ENCODE measurements at regions not wholly inside any gene's neighbourhood (a gene's known extent, or its start where the extent isn't known, plus 50 kb on each side); places are given as distances from the start of the nearest gene placed in this dataset.
A peak's percentile ranks its signal among the peaks of the same experiment; 100 is the strongest.

- ChIA-PET CTCF (no interaction called here), POLR2A (ENCODE audit: unreplicated experiment) (interaction anchor here (0.6 kb wide), 1 partner anchor 43 kb away, joined by 4 read pairs; no protein-coding TSS in a partner anchor)
- Histone ChIP-seq H3K79me2 (ENCODE audit: low read length) (no peaks in the 10 kb centered on the region), H4K20me1 (ENCODE audit: low read length) (no peaks in the 10 kb centered on the region), H3K27ac (ENCODE audit: low read length) (no peak overlapping the region), H3K27me3 (ENCODE audit: low read length) (no peaks in the 10 kb centered on the region), H3K9ac (ENCODE audit: low read length) (no peak overlapping the region), H3F3A (ENCODE audit: low read length, unreplicated experiment) (no peaks in the 10 kb centered on the region), H3K9me2 (replicated peaks; ENCODE audit: low read length) (no peaks in the 10 kb centered on the region), H3K4me3 (ENCODE audit: low read length) (no peak overlapping the region), H3K36me3 (ENCODE audit: low read depth, low read length) (no peaks in the 10 kb centered on the region), H2AFZ (ENCODE audit: low read length) (no peak overlapping the region), H3K4me1 (ENCODE audit: insufficient read depth, low read length) (peaks cover 21% of the 10 kb centered on the region), H3K9me3 (ENCODE audit: low read length) (no peaks in the 10 kb centered on the region), H3K4me2 (ENCODE audit: low read length) (0 out of 2 replicates have a peak overlapping the region, but pooled peaks have one; percentile 1)
- intact Hi-C loops (cut with micrococcal nuclease) = loop anchor here (5.0 kb wide), 1 partner anchor 96 kb away; no protein-coding TSS in a partner anchor
- BruUV-seq (replicated peaks) = no TSS peak
- TF ChIP-seq EZH2phosphoT487 (IDR thresholded peaks at IDR 0.05; ENCODE audit: borderline replicate concordance, low read length) (no peak), EZH2 (IDR thresholded peaks at IDR 0.05; ENCODE audit: low read length, unreplicated experiment) (no peak), CTCF (conservative IDR thresholded peaks at IDR 0.05; ENCODE audit: low read depth, low read length) (no peak)
- no peak; the same call in 1 of the 2 replicates for ATAC-seq
- DNase-seq = peak; percentile 60
These were observed 104.5 kb upstream of the NFIB start for GRCh38 chr9:14418301-14418940.

- Histone ChIP-seq H3K36me3 (ENCODE audit: low read depth, low read length) (no peaks in the 10 kb centered on the region), H3K4me1 (ENCODE audit: insufficient read depth, low read length) (peaks cover 17% of the 10 kb centered on the region)
- intact Hi-C loops (cut with micrococcal nuclease) = loop anchor here (5.0 kb wide), 1 partner anchor 95 kb away; no protein-coding TSS in a partner anchor
These were observed 103.3 kb upstream of the NFIB start for GRCh38 chr9:14417237-14417636.

More at GRCh38 chr9:14417237-14417636, 103.3 kb upstream of the NFIB start:
- Histone ChIP-seq H3K27ac (ENCODE audit: low read length) (no peak overlapping the region), H3K9me3 (ENCODE audit: low read length) (no peaks in the 10 kb centered on the region), H3K9me2 (replicated peaks; ENCODE audit: low read length) (no peaks in the 10 kb centered on the region), H3K27me3 (ENCODE audit: low read length) (0 out of 2 replicates have a peak, but pooled peaks cover 4% of the 10 kb centered on the region), H3F3A (ENCODE audit: low read length, unreplicated experiment) (no peaks in the 10 kb centered on the region), H2AFZ (ENCODE audit: low read length) (no peak overlapping the region), H4K20me1 (ENCODE audit: low read length) (no peaks in the 10 kb centered on the region), H3K79me2 (ENCODE audit: low read length) (no peaks in the 10 kb centered on the region), H3K4me2 (ENCODE audit: low read length) (no peak overlapping the region), H3K4me3 (ENCODE audit: low read length) (no peak overlapping the region), H3K9ac (ENCODE audit: low read length) (no peak overlapping the region)
- BruUV-seq (replicated peaks) = no TSS peak
- TF ChIP-seq CTCF (conservative IDR thresholded peaks at IDR 0.05; ENCODE audit: low read depth, low read length) (no peak), EZH2phosphoT487 (IDR thresholded peaks at IDR 0.05; ENCODE audit: borderline replicate concordance, low read length) (no peak), EZH2 (IDR thresholded peaks at IDR 0.05; ENCODE audit: low read length, unreplicated experiment) (no peak)
- POLR2A ChIA-PET (ENCODE audit: unreplicated experiment) = no interaction called here
- ATAC-seq (no peak), DNase-seq (peak; percentile 49)
- CTCF ChIA-PET = no interaction called here

Data from PC-3 (cell line).